ENCODE measurements at regions not wholly inside any gene's neighbourhood (a gene's known extent, or its start where the extent isn't known, plus 50 kb on each side); places are given as distances from the start of the nearest gene placed in this dataset.

- no peaks in the 10 kb centered on the region for H3K36me3 ChIP-seq
- no peak for DNase-seq (ENCODE audit: low spot score in 2 of 2)
- H3K4me1 ChIP-seq: no peaks in the 10 kb centered on the region
- 34 to 67% methylated on average over 2 of the region's 2 CpGs for WGBS, 2 donors
- no peak overlapping the region for H3K27ac ChIP-seq
- no peaks in the 10 kb centered on the region for H3K9me3 ChIP-seq
- H3K27me3 ChIP-seq: no peaks in the 10 kb centered on the region
- no peak for TF ChIP-seq POLR2A (IDR thresholded peaks at IDR 0.05)
- H3K4me3 ChIP-seq: no peak overlapping the region
Observed at GRCh38 chr6:78089531-78089930, 436.7 kb downstream of the MEI4 start.

GRCh38 chr6:78093906-78094305 is 441.1 kb downstream of the MEI4 start:
- Histone ChIP-seq H3K27ac (no peak overlapping the region), H3K9me3 (no peaks in the 10 kb centered on the region), H3K36me3 (no peaks in the 10 kb centered on the region), H3K4me3 (no peak overlapping the region), H3K4me1 (no peaks in the 10 kb centered on the region), H3K27me3 (no peaks in the 10 kb centered on the region)
- 33 to 40% methylated on average over 1 of the region's 1 CpG for WGBS, 2 donors
- TF ChIP-seq CTCF (IDR thresholded peaks at IDR 0.05): no peak
- TF ChIP-seq POLR2A (IDR thresholded peaks at IDR 0.05): no peak
- no peak for TF ChIP-seq EP300 (IDR thresholded peaks at IDR 0.05)
- DNase-seq (ENCODE audit: low spot score in 2 of 2): no peak

- Histone ChIP-seq H3K4me3 (no peak overlapping the region), H3K9me3 (no peaks in the 10 kb centered on the region), H3K27ac (no peak overlapping the region), H3K27me3 (no peaks in the 10 kb centered on the region), H3K36me3 (no peaks in the 10 kb centered on the region), H3K4me1 (no peaks in the 10 kb centered on the region)
- DNase-seq (ENCODE audit: low spot score in 2 of 2): no peak
- 71% methylated on average over 1 of the region's 1 CpG for WGBS, 2 donors
- TF ChIP-seq CTCF (IDR thresholded peaks at IDR 0.05) (no peak), POLR2A (IDR thresholded peaks at IDR 0.05) (no peak)
Observed at GRCh38 chr6:78101387-78101786, 448.5 kb downstream of the MEI4 start.

GRCh38 chr6:78110641-78111040 is 457.8 kb downstream of the MEI4 start:
- DNase-seq (ENCODE audit: low spot score in 2 of 2): no peak
- no peaks in the 10 kb centered on the region for H3K27me3 ChIP-seq
- peaks cover 0 to 7% (median 0%) of the 10 kb centered on the region in 4 donors for H3K9me3 ChIP-seq
- TF ChIP-seq CTCF (IDR thresholded peaks at IDR 0.05) (no peak), EP300 (IDR thresholded peaks at IDR 0.05) (no peak), POLR2A (IDR thresholded peaks at IDR 0.05) (no peak)
- no peaks in the 10 kb centered on the region for H3K36me3 ChIP-seq
- H3K4me1 ChIP-seq: no peaks in the 10 kb centered on the region
- H3K4me3 ChIP-seq: no peak overlapping the region
- no peak overlapping the region for H3K27ac ChIP-seq

GRCh38 chr6:78117966-78118365 is 465.1 kb downstream of the MEI4 start:
- Histone ChIP-seq H3K27ac (no peak overlapping the region), H3K36me3 (no peaks in the 10 kb centered on the region), H3K4me3 (no peak overlapping the region), H3K4me1 (no peaks in the 10 kb centered on the region), H3K9me3 (peaks cover 0 to 9% (median 0%) of the 10 kb centered on the region in 4 donors), H3K27me3 (no peaks in the 10 kb centered on the region)
- no peak for DNase-seq (ENCODE audit: low spot score in 2 of 2)
- TF ChIP-seq POLR2A (IDR thresholded peaks at IDR 0.05): no peak
- no peak for TF ChIP-seq CTCF (IDR thresholded peaks at IDR 0.05)
- TF ChIP-seq EP300 (IDR thresholded peaks at IDR 0.05): no peak
- 63 to 69% methylated on average over 1 of the region's 1 CpG for WGBS, 2 donors

GRCh38 chr6:78131521-78131920 is 478.7 kb downstream of the MEI4 start:
- TF ChIP-seq CTCF (IDR thresholded peaks at IDR 0.05) (no peak), EP300 (IDR thresholded peaks at IDR 0.05) (no peak), POLR2A (IDR thresholded peaks at IDR 0.05) (no peak)
- WGBS, 2 donors: 92 to 100% methylated on average over 1 of the region's 1 CpG

More at GRCh38 chr6:78131521-78131920, 478.7 kb downstream of the MEI4 start:
- Histone ChIP-seq H3K9me3 (peaks cover 0 to 11% (median 0%) of the 10 kb centered on the region in 4 donors), H3K4me1 (no peaks in the 10 kb centered on the region), H3K4me3 (no peak overlapping the region), H3K27me3 (no peaks in the 10 kb centered on the region), H3K36me3 (no peaks in the 10 kb centered on the region), H3K27ac (no peak overlapping the region)
- no peak for DNase-seq (ENCODE audit: low spot score in 2 of 2)
